ENCODE measurements at regions not wholly inside any gene's neighbourhood (a gene's known extent, or its start where the extent isn't known, plus 50 kb on each side); places are given as distances from the start of the nearest gene placed in this dataset.

DNA sequence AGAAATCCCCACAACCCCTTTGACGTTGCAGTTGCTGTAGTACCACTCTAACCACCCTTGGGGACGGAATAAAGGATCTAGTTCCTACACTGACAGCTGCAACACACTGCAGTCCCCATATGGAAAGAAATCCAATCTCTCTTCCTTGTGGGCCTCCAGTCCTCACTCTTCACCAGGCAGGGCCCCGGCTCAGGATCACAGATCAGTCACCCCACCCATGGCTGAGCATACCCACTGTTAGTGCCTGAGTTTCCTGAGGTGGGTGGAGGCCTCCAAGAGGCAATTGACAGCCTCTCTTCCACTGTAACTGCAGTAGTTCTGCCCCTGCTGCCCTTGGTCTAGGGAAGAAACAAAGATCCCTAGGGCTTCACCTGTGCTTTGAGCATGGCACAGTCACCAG lies 670.0 kb upstream of the CDH2 start:
- 40 to 50% methylated on average over 2 to 3 of the region's 3 CpGs for WGBS, 2 donors
- ATAC-seq (no peak), DNase-seq (no peak)
- TF ChIP-seq, protein P1, sequence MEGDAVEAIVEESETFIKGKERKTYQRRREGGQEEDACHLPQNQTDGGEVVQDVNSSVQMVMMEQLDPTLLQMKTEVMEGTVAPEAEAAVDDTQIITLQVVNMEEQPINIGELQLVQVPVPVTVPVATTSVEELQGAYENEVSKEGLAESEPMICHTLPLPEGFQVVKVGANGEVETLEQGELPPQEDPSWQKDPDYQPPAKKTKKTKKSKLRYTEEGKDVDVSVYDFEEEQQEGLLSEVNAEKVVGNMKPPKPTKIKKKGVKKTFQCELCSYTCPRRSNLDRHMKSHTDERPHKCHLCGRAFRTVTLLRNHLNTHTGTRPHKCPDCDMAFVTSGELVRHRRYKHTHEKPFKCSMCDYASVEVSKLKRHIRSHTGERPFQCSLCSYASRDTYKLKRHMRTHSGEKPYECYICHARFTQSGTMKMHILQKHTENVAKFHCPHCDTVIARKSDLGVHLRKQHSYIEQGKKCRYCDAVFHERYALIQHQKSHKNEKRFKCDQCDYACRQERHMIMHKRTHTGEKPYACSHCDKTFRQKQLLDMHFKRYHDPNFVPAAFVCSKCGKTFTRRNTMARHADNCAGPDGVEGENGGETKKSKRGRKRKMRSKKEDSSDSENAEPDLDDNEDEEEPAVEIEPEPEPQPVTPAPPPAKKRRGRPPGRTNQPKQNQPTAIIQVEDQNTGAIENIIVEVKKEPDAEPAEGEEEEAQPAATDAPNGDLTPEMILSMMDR (IDR thresholded peaks at IDR 0.05): no peak
- no peak for TF ChIP-seq POLR2A (IDR thresholded peaks at IDR 0.05)
- Histone ChIP-seq H3K36me3 (replicated peaks in 1 of 2; ENCODE audit: insufficient read depth in 1 of 2, low read depth in 2 of 2) (no peaks in the 10 kb centered on the region), H3K4me1 (no peaks in the 10 kb centered on the region), H3K4me3 (no peak overlapping the region), H3K27ac (no peak overlapping the region), H3K9me3 (no peaks in the 10 kb centered on the region), H3K27me3 (no peaks in the 10 kb centered on the region)
- intact Hi-C loops (cut with DNase I): no loop called here

DNA sequence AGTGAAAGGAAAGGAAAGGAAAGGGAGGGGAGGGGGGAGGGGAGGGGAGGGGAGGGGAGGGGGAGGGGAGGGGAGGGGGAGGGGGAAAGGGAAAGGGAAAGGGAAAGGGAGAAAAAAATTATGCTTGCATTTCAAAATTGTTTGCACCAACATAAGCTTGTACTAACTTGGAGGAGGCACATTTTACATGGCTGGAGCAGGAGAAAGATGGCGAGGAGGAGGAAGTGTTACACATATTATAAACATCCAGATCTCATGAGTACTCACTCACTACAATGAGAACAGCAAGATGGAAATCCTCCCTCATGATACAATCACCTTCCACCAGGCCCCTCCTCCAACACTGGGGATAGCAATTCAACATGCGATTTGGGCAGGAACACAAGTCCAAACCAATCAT lies 660.2 kb upstream of the CDH2 start:
- no peak overlapping the region for H3K27ac ChIP-seq
- no peaks in the 10 kb centered on the region for H3K9me3 ChIP-seq
- no peak overlapping the region for H3K4me3 ChIP-seq
- ATAC-seq (no peak), DNase-seq (no peak)
- WGBS, 2 donors: 38 to 42% methylated on average over 2 of the region's 2 CpGs
- no peak for TF ChIP-seq POLR2A (IDR thresholded peaks at IDR 0.05)
- TF ChIP-seq, protein P1 (IDR thresholded peaks at IDR 0.05): no peak
- H3K27me3 ChIP-seq: no peaks in the 10 kb centered on the region
- intact Hi-C loops (cut with DNase I): no loop called here
- H3K36me3 ChIP-seq (replicated peaks in 1 of 2; ENCODE audit: insufficient read depth in 1 of 2, low read depth in 2 of 2): no peaks in the 10 kb centered on the region
- H3K4me1 ChIP-seq: no peaks in the 10 kb centered on the region

DNA sequence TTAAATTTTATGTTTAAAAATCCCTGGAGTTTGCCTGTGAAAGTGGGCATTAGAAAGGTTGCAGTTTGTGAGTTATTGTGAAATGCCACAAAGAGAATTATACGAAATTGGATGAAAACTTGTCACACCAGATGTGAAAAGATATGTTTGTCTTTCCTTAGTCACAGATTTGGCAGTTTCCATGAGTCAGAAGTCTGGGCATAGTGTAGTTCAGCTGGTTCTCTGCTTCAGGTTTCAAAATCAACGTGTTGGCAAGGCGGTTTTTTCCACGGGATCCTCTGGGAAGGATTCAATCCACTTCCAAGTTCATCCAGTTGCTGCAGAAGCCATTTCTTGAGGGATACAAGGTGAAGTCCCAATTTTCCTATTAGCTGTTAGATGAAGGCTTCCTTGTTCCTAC lies 658.0 kb upstream of the CDH2 start:
- no peak overlapping the region for H3K27ac ChIP-seq
- WGBS, 2 donors: 50 to 55% methylated on average over 4 of the region's 4 CpGs
- intact Hi-C loops (cut with DNase I): no loop called here

DNA sequence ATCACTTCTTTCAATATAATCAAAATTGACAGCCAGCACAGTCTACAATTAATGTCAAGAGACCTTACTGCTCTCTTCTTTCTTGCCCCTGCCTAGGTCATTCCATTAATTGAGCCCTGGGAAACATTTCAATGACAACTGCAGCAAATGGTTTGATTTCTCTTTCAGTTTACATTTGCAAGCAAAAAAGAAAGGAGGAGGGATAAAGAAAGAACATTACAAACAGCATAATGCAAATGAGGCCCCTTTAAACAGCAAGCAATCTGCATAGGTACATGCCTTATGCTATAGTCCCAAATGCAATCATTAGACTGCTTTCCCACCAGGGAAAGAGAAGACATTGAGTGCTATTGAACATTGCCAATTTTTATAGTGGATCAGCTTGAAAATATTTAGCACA lies 655.0 kb upstream of the CDH2 start:
- H3K27ac ChIP-seq: no peak overlapping the region
- H3K4me1 ChIP-seq: no peaks in the 10 kb centered on the region
- H3K4me3 ChIP-seq: no peak overlapping the region
- intact Hi-C loops (cut with DNase I): no loop called here
- H3K27me3 ChIP-seq: no peaks in the 10 kb centered on the region
- no peaks in the 10 kb centered on the region for H3K9me3 ChIP-seq
- ATAC-seq (no peak), DNase-seq (no peak)
- H3K36me3 ChIP-seq (replicated peaks in 1 of 2; ENCODE audit: insufficient read depth in 1 of 2, low read depth in 2 of 2): no peaks in the 10 kb centered on the region
- TF ChIP-seq, protein P1 (IDR thresholded peaks at IDR 0.05): no peak
- TF ChIP-seq POLR2A (IDR thresholded peaks at IDR 0.05): no peak

More for the DNA sequence above, 658.0 kb upstream of the CDH2 start:
- DNase-seq (no peak), ATAC-seq (no peak)
- Histone ChIP-seq H3K27me3 (no peaks in the 10 kb centered on the region), H3K36me3 (replicated peaks in 1 of 2; ENCODE audit: insufficient read depth in 1 of 2, low read depth in 2 of 2) (no peaks in the 10 kb centered on the region), H3K4me1 (no peaks in the 10 kb centered on the region), H3K9me3 (no peaks in the 10 kb centered on the region), H3K4me3 (no peak overlapping the region)
- TF ChIP-seq, protein P1 (IDR thresholded peaks at IDR 0.05): no peak
- no peak for TF ChIP-seq POLR2A (IDR thresholded peaks at IDR 0.05)

DNA sequence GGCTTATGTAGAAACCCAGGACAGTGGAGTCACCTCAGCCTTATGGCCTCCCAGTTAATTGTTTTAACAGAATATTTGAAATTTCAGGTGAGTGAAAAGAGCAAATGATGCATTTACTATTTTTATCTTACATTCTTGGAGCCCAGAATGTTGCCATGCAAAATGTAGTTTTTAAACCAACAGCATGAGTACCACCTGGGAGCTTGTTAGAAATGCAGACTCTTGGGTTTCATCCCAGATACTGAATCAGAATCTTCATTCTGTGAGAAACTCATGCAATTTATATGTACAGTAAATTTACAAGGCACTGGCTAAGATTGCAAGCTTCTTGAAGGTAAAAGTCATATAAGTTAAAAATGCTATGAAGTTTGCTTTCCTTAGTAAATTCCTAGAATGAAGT lies 654.5 kb upstream of the CDH2 start:
- ATAC-seq: no peak
- TF ChIP-seq, protein P1 (IDR thresholded peaks at IDR 0.05): no peak
- no peak for TF ChIP-seq POLR2A (IDR thresholded peaks at IDR 0.05)
- H3K27ac ChIP-seq: no peak overlapping the region
- no peak overlapping the region for H3K4me3 ChIP-seq
- H3K27me3 ChIP-seq: no peaks in the 10 kb centered on the region
- intact Hi-C loops (cut with DNase I): no loop called here
- DNase-seq: no peak
- H3K36me3 ChIP-seq (replicated peaks in 1 of 2; ENCODE audit: insufficient read depth in 1 of 2, low read depth in 2 of 2): no peaks in the 10 kb centered on the region
- H3K9me3 ChIP-seq: no peaks in the 10 kb centered on the region
- no peaks in the 10 kb centered on the region for H3K4me1 ChIP-seq

Data from body of pancreas (tissue), 4 donors.